Retinal pigment epithelial cell (primary cell): ENCODE measurements at regions not wholly inside any gene's neighbourhood (a gene's known extent, or its start where the extent isn't known, plus 50 kb on each side); places are given as distances from the start of the nearest gene placed in this dataset.

Experiments
- DNase-seq: peaks from one replicate; pipeline ENCODE4 v3.0.0-alpha.2; 2010; ENCODE audit warnings: low read depth
- H3K4me3 ChIP-seq: 2 replicates; pipeline ENCODE4 v1.5.1; 2011; ENCODE audit warnings: mild to moderate bottlenecking, low read length, control low read depth, moderate library complexity
- CTCF ChIP-seq: conservative IDR thresholded peaks from 2 replicates; pipeline ENCODE4 v1.5.1; 2011; ENCODE audit warnings: low read depth, low read length, control low read depth, inconsistent platforms

- no peak overlapping the region for H3K4me3 ChIP-seq
- DNase-seq: no peak
- no peak for TF ChIP-seq CTCF
Measured at GRCh38 chr18:40577981-40578365, 1377.1 kb upstream of the PIK3C3 start.

- DNase-seq: no peak
- TF ChIP-seq CTCF: no peak
- H3K4me3 ChIP-seq: no peak overlapping the region
Measured at GRCh38 chr18:40577239-40577980, 1377.6 kb upstream of the PIK3C3 start.

- H3K4me3 ChIP-seq: no peak overlapping the region
- no peak for TF ChIP-seq CTCF
- no peak for DNase-seq
Measured at GRCh38 chr18:40576507-40577115, 1378.4 kb upstream of the PIK3C3 start.

GRCh38 chr18:40570615-40571014 lies 1384.4 kb upstream of the PIK3C3 start:
- DNase-seq: no peak
- H3K4me3 ChIP-seq: no peak overlapping the region
- no peak for TF ChIP-seq CTCF

GRCh38 chr18:40569605-40570004 lies 1385.4 kb upstream of the PIK3C3 start:
- no peak overlapping the region for H3K4me3 ChIP-seq
- TF ChIP-seq CTCF: no peak
- DNase-seq: no peak

- no peak for TF ChIP-seq CTCF
- no peak for DNase-seq
- no peak overlapping the region for H3K4me3 ChIP-seq
Measured at GRCh38 chr18:40566510-40566844, 1388.6 kb upstream of the PIK3C3 start.
